NCI-H2107 treated with DMSO at 0.1 percent for 48 hours (cell line): ENCODE measurements at regions not wholly inside any gene's neighbourhood (a gene's known extent, or its start where the extent isn't known, plus 50 kb on each side); places are given as distances from the start of the nearest gene placed in this dataset.
A peak's percentile ranks its signal among the peaks of the same experiment; 100 is the strongest.
"Not testable (repeated sequence)": the region's sequence is repeated elsewhere in the genome, so short reads cannot be mapped to it uniquely, and the experiment has no call there.

Source experiments
- DNase-seq: peaks from one replicate; lab custom pipeline; 2025; ENCODE audit not compliant: unreplicated experiment; lab: John Stamatoyannopoulos, UW

DNA sequence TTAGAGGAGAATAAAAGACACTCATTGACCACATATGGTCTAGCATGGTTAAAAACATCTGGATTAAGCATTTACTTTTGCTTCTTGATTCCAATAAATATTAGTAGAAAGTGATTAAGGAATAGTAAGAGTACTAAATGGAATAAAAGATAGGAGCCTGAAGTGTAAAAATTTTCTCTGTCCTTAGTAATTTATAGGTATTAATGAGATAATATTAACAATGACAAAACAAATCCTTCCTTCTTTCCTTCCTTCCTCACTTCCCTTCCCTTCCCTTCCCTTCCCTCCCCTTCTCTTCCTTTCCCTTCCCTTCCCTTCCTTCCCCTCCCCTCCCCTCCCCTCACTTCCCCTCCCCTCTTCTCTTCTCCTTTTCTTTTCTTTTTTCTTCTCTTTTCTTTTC lies 797.5 kb upstream of the NRXN1 start:
- no peak for DNase-seq

DNA sequence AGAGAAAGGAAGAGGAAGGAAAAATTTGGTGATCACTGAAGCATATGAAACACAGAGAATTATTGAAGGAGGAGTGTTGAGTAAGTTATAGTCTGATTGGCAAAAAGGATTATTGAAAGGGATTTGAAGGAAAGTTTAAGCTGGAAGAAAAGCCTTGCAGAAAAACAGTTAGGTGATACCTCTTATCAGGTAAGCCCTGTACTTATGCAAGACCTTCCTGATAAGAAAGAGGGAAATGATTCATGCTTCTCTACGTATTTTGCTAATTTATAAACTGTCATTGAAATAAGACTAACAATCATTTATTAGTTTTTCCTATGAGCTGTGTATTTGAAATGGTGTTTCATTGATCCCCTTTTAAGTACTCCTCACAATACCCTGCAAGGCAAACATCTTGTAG lies 793.9 kb upstream of the NRXN1 start:
- no peak for DNase-seq

DNA sequence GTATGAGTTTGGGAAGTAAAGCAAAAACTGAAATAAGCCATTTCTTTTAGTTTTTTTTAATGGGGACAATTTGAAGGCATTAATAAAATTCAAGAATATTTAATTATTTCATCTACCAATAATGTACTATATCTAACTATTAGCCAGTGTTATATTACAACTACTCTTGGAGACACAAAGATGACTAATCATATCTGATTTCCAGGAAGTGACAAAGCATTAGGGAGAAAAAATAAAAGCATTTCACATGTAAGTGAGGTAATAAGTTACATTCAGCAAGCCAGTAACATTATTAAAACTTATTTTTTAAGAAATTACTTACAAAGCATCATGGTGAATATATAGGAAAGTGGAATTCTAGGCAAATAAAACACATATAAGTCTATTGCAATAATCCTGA lies 781.3 kb upstream of the NRXN1 start:
- DNase-seq, result no peak

DNA sequence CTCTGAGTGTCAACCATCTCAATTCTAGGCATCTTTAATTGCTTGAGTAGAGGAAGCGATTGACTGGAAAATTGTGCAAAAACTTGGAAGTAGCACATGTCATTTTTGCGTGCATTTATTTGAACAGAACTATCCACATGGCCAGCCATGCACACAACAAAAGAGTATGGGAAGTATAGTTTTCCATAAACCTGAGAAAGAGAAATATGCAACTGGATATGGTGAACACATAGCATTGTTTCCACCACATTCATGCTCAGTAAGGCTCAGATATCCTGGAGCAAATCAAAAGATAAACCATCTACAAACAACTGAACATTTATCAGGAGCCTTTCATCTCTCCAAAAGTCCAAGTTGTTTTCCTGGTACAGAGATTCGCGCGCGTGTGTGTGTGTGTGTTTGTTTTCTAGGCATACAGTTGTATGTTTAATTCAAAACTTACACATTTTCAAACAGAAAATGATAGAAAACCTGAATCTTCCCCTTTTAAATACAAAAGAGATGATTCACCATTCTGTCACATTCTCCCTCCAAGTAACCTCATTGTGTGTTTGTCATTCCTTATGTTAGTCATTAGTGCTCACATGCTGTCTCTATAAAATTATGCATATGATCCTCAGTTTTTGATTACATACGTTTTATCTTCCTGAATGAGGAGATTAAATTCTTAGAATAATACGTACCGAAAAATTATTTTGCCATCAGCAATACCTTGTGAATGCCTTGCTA lies 780.4 kb upstream of the NRXN1 start:
- peak; percentile 31 for DNase-seq

DNA sequence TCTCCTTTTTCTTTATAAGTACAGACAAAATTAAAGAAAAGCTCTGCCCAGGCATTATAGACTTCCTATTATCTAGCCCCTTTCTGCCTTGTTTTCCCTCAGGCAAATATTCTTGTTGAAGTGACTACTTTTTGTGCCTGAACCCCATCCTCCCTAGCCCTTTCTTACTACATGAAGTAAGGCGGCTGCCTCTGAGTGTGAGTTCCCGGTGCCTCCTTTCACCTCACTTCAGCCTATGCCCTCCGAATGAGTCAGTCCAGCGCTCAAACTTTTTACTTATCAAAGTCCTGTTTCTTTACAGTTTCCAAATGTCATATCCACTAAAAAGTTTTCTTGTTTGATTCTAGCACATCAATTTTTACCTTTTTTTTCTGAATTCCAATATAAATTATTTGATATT lies 778.3 kb upstream of the NRXN1 start:
- no peak for DNase-seq

DNA sequence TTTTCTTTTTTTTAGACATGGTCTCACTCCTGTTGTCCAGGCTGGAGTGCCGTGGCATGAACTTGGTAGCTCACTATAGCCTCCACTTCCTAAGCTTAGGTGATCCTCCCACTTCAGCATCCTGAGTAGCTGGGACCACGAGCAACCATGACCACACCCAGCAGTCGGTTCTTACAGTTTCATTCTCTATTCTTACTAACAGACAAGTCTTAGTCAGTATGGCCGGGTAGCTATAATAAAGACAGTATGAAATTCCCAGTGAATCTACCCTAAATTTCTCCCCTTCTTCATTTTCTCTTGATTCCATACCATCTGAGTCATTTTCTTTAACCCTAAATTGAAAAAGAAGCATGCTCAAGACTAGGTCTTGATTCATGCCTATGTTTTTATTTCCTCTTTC lies 775.3 kb upstream of the NRXN1 start:
- no peak for DNase-seq

DNA sequence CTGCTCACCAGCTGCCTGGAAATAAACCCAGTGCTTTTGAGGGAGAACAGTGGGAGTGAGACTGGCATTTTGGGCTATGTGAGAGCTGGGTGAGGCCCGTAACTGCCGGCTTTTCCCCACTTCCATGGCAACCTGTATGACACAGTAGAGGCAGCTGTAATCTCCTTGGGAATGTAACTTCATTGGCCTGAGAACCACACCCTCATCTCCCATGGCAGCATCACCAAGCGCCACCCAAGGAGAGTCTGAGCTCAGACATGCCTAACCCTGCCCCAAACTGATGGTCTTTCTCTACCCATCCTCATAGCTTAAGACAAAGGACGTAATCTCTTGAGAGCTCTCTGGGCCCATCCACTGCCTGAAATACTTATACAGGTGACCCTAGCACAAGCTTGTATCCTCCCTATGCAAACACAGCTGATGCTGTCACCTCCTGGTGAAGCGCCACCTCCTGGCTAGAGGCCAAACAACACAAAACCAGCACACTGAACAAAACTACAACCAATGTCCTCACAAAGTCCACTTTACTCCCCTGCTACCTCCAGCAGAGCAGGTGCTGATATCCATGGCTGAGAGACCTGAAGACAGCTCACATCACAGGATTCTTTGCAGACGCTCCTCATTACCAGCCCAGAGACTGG lies 763.4 kb upstream of the NRXN1 start:
- DNase-seq, result peak; percentile 30

DNA sequence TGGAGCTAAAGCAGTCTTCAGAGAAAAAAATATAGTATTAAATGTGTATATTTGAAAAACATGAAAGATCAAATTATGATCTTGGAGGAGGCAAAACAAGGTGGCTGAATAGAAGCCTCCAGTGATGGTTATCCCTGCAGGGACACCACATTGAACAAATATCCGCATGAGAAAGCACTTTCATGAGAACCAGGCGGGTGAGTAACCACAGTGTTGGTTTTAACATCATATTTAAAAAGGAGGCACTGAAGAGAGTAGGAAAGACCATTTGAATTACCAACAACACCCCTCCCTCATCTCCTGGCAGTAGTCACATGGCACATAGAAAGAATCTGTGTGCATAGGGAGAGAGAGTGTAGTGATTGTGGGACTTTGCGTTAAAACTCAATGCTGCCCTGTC lies 759.6 kb upstream of the NRXN1 start:
- peak; percentile 23 for DNase-seq

DNA sequence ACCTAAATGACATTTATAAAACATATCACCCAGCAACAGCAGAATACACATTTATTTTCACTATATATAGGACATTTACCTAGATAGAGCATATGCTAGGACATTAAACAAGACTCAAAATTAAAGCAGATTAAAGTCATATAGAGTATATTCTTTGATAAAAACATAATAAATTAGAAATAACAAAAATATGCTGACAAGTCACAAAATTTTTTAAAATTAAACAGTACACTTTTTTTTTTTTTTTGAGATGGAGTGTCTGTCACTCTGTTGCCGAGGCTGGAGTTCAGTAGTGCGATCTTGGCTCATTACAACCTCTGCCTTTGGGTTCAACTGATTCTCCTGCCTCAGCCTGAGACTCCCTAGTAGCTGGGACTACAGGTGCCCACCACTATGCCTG lies 758.9 kb upstream of the NRXN1 start:
- no peak for DNase-seq

DNA sequence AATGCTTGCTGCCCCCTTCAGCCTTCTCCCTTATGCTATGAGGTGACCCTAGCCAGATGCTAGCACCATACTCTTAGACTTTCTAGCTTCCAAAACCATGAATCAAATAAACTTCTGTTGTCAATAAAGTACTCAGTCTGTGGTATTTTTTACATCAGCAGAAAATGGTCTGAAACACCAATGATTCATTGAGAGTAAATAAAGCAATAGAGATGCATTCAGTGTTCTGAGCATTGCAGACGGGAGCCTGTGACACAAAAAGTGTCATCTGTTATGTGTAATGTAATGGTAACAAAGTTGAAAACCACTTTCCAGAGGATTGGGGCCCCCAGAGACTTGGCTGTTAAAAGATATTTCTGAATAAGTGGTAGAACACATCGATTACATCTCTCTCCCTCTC lies 758.0 kb upstream of the NRXN1 start:
- no peak for DNase-seq

DNA sequence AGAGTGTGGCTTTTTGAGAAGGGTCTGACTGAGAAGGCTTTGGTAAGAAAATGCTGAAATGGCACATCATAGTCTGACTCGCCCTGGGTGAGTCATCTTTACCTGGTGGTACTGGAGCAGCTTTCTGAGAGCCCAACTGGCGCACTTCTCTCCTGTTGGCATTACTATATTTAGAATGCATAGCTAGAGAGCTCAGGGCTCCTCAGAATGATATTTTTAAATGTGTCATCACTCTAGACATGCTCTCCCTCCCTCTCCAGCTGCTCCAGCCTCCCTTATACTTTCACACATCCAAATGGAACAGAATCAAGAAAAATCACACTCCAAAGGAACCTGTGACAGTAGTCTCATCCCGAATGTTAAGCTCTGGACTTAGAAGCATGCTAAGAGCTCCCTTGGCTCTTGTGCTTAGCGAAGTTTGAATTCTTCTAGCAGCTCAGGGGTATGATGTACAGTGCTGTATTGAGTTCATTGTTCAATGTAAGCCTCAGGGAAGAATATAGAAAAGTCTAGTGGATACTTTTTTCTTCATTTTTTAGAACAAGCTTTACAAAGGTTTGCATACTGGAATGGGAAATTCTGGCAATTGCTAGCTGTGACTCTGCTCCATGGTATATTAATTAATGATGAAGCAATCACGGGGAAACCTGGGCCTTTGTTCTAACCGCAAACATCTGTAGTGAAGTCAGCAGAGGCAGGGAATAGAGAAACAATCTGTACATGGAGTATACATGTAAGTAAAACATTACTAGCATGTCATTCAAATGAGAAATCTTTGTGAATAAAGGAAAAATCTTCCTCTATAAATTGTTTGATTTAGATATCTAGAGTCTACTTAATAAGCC lies 751.2 kb upstream of the NRXN1 start:
- peak; percentile 10 for DNase-seq

DNA sequence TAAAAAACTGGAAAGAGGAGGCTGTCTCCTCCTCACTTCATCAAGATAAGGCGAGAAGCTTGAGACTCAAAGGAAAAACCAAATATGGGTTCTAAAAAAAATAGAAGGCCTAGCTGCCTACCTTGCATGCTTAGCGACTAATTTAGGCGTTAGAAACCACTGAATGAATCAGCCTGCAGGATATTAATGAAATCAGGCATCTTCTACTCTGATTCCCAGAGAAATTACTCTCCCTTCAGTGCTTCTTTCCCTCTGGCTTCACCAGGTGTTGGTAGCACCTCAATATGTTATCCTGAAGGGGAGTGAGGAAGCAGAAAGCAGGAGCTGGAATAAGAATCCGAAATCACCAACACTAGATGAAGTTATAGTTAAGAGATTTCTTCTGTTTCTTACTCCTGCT lies 749.8 kb upstream of the NRXN1 start:
- no peak for DNase-seq

DNA sequence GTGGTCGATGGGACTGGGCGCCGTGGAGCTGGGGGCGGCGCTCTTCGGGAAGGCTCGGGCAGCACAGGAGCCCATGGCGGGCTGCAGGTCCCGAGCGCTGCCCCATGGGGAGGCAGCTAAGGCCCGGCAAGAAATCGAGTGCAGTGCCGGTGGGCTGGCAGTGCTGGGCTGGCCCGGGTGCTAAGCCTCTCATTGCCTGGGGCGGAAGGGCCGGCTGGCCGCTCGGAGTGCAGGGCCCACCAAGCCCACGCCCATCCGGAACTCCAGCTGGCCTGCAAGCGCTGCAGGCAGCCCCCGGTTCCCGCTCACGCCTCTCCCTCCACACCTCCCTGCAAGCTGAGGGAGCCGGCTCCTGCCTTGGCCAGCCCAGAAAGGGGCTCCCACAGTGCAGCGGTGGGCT lies 748.4 kb upstream of the NRXN1 start:
- no peak for DNase-seq

DNA sequence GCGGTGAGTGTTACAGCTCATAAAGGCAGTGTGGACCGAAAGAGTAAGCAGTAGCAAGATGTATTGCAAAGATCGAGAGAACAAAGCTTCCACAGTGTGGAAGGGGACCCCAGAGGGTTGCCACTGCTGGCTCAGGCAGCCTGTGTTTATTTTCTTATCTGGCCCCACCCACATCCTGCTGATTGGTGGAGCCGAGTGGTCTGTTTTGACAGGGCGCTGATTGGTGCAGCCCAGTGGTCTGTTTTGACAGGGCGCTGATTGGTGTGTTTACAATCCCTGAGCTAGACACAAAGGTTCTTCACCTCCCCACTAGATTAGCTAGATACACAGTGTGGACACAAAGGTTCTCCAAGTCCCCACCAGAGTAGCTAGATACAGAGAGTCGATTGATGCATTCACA lies 747.8 kb upstream of the NRXN1 start:
- not testable (repeated sequence) for DNase-seq

DNA sequence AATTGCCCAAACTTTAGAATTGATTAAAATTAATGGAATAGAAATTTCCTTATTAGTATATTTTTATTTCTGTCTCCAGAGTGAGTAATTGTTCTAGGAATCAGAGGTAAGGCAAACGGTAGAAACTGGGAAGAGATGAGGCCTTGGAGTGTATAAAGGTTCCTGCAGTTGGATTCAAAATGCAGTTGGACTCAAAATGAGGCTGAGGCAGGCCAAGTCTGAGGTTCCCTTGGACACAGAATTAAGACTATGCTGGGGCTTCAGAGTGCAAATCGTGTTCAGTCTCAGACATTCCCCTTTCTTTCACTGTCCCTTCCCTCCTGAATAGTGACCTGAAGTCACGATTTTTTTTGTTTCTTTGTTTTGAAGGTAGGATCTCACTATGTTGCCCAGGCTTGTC lies 746.9 kb upstream of the NRXN1 start:
- DNase-seq, result no peak

DNA sequence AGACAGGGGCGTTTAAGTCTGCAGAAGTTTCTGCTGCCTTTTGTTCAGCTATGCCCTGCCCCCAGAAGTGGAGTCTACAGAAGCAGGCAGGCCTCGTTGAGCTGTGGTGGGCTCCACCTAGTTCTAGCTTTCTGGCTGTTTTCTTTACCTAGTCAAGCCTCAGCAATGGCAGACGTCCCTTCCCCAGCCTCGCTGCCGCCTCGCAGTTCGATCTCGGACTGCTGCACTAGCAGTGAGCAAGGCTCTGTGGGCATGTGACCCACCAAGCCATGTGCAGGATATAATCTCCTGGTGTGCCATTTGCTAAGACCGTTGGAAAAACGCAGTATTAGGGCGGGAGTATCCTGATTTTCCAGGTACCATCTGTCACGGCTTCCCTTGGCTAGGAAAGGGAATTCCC lies 742.7 kb upstream of the NRXN1 start:
- not testable (repeated sequence) for DNase-seq

DNA sequence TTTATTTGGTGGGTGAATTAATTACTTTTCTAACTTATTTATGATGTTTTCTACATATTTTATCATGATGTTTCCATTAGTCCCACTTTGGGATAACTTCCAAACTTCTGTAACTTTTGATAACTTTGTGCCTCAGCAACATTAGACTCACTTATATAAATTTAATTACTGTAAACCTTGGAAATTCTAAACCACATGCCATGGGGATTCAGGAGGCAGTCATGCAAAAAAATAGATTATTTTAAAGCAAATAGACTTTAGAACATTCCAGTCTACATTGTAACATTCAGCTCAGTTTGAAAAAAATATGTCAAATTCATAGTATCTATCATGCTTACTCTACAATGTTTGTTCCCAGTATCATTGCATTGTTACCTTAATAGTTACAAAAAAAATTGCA lies 728.5 kb upstream of the NRXN1 start:
- no peak for DNase-seq

DNA sequence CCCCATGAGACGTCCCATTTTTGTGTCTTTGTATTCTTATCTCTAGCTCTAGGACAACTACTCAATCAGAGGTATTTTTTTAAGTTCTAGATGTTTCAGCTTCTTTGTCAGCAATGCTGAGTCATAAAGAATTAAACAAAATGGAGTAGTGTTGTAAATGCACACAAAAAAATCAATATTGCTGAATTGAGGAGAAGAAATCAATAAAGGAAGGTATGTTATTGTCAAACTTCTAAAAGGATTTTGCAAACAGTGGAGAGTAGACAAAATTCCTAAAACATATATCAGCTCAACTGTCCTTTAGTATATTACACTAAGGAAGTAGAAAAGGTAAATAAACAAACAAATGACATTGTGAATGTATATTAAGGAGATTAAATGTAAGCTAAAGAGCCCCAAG lies 726.1 kb upstream of the NRXN1 start:
- peak; percentile 5 for DNase-seq

DNA sequence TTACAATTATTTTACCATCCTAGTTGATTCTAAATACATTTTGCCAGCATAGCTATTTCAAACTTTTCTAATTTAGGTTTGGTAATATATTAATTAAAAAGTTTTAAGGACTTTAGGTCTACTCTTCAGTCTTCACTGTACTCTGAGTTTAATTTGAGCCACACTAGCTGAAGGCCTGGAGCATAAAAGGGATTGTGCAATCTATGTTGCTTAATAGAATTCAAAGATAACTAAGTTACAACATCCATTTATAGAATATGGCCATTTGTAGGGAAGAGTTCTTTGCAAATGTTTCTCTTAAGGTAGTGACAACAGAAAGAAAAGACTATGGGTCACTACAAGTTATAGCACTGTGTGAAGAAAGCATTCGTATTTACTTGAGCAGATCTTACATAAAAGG lies 702.2 kb upstream of the NRXN1 start:
- DNase-seq, result no peak

DNA sequence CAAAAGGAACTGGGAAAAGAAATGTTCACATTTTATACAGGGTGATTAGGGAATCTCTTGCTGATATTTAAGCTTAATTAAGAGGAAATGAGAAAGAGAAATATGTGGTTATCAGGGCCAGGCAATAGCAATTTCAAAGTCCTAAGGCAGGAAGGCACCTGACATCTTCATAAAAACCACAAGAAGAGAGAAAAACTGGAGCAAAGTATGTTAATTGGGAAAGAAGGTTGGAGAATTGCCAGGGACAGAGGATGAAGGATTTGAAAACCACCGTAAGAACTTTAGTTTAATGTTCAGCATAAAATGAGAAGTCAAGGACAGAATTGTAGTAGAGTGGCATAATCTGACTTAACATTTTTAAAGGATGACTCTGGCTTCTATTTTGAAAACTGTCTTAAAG lies 691.8 kb upstream of the NRXN1 start:
- DNase-seq, result no peak

DNA sequence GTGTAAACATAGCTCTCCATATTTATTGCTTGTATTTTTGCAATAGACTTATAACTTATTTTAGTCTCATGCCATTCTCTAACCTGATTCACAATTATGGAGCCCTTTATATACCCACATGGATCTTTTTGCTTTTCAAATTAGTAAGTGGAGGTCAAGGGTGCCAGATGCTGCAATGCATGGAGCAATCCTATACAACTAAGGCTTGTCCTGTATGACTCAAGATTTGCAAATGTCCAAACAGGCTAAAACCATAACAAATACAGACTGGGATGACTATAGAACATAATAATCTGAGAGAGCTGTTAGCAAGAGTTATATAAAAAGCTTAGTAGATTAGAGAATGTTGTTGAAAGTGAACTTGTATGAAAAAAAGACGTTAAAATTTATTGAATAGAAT lies 690.4 kb upstream of the NRXN1 start:
- no peak for DNase-seq

DNA sequence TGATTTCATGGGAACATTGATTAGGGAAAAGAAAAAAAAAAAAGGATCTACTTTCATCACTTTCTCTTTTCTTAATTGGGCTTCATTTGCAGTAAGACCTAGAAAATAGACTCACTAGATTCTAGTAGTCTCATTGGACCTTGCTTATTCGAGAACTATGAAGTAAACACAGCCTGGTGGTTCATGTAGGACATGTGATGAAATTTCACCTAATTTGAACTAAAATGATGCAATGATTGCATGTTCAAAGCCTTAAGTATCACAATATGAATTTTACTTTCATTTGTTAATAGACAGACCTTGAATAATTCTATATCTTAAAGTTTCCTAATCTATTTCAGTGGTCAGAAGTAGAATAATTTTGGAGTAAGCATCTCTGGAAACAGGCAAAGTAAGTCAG lies 688.9 kb upstream of the NRXN1 start:
- no peak for DNase-seq
